Activated T-cell treated with anti-CD3 and anti-CD28 coated beads, Interleukin-2, amount 50 U/mL, for 48 hours (primary cell): ENCODE measurements at regions not wholly inside any gene's neighbourhood (a gene's known extent, or its start where the extent isn't known, plus 50 kb on each side); places are given as distances from the start of the nearest gene placed in this dataset.
"Not testable (repeated sequence)": the region's sequence is repeated elsewhere in the genome, so short reads cannot be mapped to it uniquely, and the experiment has no call there.

ENCODE experiments used
- DNase-seq, 2 experiments: peaks; one replicate each; pipeline ENCODE4 v3.0.0-alpha.2; 2020

DNA sequence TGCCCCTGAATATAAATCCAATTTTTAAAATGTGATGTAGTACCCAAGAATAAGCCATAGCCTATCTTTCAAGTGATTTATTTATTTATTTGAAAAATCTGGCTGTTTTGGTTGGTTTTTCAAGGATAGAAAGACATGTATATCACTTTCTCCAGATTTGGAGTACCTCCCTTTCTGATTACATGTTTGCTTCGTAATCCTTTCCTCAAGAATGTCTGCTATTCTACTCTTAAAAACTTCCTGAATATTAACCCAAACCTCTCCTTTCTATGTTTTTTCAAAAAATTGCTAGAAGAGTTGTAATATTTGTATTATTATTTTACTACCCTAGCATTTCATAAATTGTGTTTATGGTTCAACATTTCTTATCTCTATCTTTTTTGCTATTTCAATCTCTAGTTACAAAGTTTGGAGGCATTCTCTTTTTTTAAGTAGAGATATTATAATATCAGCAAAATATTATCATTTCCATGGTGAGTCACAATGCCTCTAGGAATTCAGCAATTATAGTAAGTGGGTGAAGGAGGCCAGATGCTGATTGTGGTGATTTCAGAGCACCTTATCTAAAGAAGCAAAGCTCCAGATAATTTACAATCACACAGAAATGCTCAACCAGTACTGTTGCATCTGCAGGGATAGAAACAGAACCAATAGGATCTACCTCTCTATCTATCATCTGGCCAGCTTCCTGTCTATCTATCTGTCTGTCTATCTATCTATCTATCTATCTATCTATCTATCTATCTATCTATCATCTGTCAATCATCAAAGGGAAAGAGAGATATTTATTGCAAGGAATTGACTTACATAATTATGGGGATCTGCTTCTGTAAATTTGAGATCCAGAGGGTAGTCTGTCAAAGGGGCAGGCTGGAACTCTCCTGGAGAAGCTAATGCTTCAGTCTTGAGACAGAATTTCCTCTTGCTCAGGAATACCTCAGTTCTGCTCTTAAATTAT is 412.5 kb upstream of the SEMA3C start:
- DNase-seq = no peak

DNA sequence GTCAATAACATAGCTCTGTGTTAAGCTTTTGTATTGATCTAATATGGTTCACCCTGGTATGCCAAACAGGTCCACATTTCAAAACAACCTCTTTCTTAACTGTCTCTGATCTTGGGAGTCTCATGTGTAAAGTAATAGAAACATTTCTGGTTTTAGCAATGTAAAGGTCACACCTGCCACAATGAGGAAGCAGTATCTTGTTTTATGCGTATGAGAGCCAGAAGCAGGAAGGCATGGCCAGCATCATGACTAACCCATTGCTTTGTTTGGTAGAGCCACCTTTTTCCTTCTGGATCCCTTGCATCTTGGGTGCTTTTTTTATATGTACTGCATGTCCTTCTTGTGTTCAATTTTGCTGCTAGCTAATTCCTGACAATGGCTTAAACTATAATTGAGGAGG is 411.3 kb upstream of the SEMA3C start:
- no peak for DNase-seq

DNA sequence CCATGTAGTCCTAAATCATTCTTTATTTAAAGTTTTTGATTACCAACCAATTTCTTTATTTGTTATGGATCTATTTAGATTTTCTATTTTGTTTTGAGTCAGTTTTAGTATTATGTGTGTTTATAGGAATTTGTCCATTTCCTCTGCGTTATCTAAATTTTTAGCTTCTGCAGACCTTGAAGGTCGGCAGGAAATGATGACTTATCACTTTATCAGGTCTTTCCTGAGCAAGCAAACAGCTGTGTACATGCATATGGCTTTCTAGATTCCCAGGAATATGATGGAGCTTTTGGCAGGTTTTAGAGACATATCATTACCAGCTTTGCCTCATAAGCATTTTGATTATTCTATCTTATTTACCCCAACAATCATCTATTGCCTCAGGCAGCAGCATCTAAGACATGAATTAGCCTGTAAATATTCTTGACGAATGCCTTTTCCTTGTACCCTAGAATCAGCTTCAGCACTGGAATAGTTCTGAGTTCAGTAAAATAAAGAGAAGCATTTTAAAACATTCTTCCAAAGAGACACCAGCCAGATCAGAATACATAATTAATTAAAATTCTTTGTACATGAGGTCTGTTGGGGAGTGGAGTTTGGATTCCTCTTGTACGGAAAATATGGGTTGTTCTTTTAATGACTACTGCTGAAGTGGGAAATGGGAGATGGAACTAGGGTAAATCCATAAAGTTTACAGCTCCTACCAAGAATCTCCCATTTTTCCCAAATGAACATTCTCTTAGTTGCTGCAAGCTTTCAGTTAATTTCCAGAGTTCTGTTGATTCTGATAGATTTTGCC is 408.8 kb upstream of the SEMA3C start:
- no peak for DNase-seq

DNA sequence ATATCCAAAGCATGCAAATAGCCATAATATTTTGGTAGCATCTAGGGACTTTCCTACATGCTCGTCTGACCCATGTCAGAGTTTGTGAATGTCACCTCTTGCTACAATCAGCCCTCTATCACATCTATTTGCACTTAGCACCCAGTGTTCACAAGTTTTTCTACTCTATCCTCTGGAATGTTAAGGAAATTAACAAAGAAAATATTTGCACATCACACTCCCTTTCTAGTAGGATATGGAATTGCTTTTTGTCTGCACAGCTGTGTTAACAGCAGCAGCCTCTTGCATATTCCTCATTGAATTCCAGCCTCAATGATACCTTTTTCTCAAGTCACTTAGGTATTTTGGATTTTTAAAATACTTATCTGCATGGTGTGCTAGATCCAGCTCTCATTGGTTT is 403.1 kb upstream of the SEMA3C start:
- DNase-seq = no peak

DNA sequence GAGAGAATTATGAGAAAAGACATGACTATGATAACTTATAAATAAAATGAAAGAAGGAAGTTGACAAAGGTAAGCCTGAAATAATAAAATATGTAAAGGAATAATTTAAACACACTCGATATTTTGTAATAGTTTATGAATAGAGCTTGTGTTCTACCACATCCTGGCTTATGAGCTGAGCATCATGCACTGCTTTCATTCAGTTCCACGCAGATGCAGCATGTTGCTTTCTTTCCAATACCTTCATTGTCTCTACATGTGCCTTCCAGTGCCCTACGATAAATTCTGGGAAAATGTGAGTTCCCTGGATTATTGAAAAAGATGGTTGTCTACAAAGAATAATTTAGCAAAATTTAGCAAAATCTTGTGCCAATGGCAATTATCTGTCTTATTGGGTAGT is 398.9 kb upstream of the SEMA3C start:
- DNase-seq = no peak

DNA sequence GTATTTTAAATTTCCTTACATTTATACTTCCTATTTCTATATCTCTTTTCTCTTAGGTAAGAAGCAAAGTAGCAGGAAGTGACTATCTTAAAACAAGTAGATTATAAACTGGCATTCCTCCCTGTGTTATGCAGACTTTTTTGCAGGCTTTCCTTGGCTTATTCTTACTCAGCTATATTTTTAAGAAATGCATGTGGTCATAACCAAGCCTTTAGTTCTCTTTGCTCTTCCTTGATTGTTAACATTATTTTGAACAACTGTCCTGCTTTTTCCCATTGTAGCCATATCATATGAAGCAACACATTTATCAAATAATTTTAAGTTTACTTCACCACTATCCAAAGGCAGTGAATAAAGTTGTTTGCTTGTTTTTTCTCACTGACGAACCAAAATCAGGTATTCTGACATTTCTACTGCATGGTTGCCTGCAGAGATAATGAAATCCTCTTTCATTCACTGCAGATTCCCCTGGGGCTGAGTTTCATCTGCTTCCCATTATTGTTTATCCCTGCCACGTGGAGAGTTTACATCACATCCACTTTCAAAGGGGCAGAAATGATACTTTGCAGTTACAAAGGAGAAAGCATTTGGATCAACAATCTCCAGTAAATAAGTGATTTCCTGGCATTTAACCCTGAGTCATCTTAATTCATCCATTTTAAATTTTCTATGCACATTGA is 389.9 kb upstream of the SEMA3C start:
- DNase-seq = no peak

DNA sequence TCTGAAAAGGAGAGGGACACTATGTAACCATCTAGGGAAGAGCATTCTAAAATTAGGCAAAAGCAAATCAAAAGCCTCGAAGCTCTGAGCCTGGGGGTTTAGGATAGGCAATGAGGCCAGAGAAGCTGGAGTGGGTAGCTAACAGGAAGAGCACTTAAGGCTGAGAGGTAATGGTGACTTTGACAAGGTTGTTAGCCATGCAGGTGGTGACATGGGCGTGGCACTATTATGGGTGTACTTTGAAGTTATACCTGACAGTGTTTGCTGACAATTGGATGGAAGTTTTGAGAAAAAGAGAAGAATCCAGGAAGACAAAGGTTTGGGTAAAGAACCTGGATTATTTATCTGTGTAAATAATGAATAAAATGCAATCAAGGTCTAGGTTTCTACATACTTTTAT is 383.0 kb upstream of the SEMA3C start:
- DNase-seq = no peak

DNA sequence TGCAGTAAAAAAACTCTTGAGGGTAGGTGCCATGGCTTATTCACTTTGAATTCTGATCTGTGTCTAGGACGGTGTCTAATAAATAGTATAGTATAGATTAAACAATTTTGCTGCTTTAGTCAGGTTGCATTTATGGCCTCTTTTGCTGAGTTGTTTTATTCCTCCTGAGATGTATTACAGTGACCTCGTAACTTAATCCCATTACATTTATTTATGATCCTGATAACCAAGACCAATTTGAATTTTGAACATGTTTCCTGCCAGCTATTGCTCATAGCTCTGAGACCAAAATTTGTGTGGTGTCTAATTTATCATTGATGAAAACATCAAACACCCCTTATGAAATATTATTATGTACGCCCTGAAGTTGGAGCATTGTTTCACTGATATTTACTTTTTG is 381.9 kb upstream of the SEMA3C start:
- no peak for DNase-seq

DNA sequence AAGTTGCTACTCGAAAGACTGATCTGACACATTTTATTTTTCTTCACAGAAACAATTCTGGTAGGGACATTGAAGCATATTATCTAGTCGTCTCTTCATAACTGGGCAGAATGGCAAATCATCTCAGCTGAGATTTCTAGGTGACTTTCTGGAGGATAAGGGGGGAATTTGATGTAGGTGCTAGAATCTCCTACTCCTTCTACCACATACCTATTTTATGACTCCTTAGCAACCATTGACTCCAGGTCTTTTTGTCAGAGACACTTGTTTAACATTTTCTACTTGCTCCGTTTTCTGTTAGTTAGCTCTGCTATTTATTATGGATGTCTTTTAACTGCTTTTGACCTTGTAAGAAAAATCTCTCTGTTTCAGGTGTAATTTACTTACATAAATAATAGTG is 380.9 kb upstream of the SEMA3C start:
- no peak for DNase-seq

DNA sequence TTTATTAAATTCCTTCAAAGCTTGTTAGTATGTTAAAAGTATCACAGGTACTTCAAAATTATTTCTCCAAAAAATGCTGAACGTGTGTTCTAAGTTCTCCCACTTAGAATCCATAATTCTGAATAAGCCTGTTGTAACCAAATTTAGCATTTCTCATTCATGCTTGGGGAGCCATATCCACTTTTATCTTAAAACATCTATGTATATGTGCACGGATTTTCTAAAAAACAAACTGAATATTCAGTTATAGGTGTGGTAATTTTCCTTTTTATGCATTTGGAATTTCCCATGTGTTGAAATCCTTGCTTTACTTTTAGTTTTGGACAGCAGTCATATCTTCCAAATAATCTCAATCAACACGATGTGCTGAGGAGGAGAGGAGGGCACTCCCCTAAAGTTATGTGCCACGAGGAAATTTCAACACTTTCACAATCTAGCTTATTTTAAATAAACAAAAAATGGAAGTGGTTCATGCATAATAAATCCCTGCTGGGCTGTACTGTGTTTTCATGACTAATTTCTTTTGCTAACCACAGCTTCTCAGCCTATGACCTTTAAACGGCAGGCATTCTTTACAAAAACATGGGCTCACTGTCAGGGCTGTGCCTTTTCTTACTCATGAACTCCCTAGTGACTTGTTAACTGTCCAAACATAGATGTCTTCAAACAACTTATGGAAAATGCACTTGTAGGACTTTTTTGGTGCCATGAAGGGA is 380.3 kb upstream of the SEMA3C start:
- DNase-seq = no peak

DNA sequence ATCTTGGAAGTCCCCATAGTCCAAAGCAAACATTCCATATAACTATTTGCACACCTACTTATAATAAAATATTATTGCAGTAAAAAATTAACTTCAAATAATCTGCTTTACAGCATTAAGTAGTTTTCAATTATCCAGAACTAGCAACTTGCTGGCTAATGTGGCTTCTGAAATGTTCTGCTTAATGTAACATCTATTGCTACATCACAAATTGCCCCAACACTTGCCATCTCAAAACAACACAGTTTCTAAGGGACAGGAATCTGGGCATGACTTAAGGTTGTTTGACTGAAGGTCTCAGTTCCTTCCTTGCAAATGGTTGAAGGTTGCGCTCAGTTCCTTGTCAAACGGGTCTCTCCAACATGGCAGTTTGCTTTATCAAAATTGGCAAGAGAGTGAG is 378.5 kb upstream of the SEMA3C start:
- no peak for DNase-seq

DNA sequence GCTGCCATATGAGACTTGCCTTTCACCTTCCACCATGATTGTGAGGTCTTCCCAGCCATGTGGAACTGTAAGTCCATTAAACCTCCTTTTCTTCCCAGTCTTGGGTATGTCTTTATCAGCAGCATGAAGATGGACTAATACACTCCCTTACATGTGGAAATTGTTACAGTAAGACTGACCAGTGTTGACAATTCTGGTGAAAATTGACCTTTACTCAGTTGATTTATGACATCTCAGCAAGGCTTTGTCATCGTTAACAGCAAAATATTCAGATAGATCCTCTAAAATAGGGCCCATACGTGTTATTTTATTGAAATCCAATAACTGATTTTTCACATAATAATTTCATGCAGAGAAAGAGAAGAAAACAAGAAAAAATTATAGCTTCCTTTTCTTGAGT is 377.9 kb upstream of the SEMA3C start:
- no peak for DNase-seq

DNA sequence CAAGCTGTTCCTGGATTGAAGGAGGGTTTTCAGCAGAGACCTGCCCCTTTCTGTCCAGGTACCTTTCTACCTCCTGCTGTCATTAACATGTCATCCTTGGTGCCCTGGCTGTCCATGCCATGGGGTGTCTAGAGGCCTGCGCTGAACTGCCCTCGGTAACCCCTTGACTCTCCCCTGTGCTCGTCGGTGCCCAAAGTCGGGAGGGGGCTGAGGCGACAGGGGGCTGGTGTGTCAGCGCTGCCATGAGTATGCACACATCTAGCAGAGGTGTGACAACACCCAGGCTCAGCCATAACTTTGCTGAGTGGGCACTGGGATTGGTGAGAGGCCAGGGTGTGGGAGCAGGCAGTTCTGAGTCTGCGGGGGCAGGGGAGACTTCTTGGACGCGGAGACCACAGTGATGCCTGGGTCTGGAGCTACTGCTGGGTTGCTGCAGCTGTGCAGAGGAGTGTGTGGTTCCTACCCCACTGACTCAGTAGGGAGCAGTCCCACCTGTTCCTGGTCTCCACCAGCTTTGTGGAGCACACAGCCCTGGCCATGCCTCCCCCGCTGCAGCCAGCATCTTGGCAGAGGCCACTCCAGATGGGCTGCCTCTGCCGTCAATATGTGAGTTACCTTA is 376.2 kb upstream of the SEMA3C start:
- DNase-seq = no peak

DNA sequence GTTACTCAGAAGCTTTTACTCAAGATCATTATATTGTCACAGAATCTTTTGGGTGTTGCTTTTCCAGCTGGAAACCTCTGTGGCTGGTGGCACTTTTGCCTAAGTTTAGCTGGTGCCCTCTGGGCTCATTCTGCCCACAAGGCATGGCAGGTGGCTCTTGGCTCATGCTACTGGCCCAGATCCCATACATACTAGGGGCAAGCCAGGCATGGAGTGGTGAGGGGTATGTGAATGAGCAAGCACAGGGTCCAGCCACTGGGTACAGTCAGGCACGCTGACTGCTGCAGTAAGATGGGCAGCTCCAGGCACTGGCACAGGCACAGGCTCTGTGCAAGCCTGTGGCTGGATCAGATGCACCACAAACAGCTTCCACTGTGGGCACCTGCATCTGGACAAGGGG is 375.0 kb upstream of the SEMA3C start:
- DNase-seq = no peak

DNA sequence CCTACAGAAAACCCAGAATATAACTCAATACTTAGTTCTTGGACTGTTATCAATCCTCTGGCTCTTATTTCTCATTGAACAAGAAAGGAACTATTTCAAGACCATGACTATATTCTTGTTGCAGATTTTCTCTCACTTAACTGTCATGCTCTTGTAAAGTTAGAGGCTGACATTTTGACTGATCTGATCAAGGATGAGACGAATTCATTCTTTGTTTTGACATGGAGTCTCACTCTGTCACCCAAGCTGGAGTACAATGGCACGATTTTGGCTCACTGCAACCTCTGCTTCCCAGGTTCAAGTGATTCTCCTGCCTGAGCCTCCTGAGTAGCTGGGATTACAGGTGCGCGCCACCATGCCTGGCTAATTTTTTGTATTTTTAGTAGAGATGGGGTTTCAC is 367.9 kb upstream of the SEMA3C start:
- not testable (repeated sequence) for DNase-seq

DNA sequence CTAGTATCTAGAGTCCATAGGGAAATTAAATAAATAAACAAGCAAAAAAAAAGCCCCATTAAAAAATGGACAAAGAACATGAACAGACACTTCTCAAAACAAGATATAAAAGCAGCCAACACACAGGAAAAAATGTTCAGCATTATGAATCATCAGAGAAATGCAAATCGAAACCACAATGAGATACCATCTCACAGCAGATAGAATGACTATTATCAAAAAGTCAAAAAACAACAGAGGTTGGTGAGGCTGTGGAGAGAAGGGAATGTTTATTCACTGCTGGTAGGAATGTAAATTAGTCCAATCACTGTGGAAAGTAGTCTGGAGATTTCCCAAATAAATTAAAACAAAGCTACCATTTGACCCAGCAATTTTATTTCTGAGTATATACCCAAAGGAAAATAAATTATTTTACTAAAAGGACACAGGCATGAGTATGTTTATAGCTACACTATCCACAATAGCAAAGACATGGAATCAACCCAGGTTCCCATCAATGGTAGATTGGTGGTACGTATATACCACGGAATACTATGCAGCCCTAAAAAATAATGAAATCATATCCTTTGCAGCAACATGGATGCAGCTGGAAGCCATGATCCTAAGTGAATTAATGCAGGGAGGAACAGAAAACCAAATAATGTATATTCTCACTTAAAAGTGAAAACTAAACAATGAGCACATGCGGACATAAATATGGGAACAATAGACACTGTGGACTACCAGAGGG is 366.5 kb upstream of the SEMA3C start:
- no peak for DNase-seq

DNA sequence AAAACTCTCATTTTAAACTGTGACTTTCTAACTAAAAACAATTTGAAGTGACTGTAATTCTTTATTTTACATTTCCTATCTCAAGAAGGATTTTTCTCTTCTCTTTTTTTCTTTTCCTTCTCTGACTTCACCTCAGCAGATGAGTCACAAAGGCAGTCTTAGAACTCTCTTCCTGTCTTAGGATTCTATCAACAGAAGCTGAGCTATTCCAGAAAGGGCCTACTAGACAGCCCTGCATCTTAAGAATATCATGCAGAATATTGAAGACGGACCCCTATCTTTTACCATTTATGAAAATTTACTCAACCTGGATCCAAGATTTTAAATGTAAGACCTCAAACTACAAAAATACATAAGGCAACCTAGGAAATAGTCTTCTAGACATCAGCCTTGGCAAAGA is 365.7 kb upstream of the SEMA3C start:
- no peak for DNase-seq

DNA sequence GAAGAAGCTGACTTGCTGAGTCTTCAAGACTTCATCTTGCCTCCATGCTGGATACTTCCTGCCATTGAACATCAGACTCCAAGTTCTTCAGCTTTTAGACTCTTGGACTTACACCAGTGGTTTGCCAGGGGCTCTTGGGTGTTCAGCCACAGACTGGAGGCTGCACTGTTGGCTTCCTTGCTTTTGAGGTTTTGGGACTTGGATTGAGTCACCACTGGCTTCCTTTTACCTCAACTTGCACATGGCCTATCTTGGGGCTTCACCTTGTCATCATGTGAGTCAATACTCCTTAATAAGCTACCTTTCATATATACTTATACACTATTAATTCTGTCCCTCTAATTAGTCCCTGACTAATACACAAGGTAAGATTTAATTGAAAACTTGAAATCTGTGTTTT is 361.7 kb upstream of the SEMA3C start:
- no peak for DNase-seq

DNA sequence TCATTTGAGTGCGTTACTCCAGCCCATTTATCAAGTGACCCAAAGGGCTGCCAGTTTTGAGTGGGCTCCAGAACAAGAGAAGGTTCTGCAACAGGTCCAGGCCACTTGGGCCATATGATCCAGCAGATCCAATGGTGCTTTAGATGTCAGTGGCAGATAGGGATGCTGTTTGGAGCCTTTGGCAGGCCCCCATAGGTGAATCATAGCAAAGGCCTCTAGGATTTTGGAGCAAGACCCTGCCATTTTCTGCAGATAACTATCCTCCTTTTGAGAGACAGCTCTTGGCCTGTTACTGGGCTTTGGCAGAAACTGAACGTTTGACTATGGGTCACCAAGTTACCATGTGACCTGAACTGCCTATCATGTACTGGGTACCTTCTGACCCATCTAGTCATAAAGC is 358.8 kb upstream of the SEMA3C start:
- no peak for DNase-seq

DNA sequence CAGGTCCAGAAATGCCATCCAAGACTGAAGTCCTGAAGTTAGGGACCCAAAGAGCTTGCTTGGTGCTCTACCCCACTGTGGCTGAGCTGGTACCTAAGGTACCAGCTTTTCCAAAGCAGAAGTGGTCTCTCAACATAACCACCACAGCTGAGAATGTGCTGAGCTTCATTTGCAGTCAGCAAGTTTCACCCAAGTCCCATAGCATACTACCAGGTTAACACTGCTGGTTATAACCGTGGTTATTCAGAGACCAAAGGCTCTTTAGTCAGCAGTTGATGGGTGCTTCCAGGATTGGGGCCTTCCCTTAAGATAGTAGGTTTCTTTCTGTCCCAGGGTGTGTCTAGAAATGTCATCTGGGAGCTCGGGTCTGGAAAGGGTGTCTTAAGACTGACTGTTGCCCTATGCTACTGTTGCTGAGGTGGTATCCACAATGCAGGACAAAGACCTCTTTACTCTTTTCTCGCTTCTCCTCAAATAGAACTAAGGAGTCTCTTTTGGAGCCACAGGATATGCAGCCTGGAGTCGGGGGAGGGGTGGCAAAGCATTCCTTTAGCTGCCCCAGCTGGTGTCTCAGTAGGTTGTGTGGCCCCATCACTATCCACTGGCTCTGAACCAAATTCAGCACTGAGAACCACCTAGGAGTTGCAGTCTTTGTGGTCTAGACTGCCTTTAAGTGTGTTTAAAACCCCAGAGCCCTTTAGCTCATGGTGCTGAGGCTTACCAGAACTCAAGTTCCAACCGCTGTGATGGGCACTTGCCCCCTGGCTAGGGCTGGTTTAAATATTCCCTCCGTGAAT is 354.9 kb upstream of the SEMA3C start:
- no peak for DNase-seq

DNA sequence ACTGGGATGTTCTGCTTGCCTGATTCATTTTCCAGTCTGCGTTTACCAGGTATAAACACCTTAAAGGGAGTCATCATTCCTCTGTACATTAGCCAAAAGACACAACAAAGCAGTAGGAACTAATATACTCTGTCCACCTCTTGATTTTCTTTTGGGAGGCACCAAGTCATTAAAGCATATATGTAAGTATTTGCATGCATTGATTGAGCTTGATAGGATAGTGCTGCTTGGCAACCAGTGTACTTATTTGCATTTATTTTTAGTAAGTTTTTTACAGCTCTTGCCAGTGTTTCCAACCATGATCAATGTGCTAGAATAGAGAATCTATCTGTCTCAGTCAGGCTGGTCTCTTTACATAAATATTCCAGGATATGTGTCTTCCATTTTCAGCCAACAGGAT is 353.3 kb upstream of the SEMA3C start:
- no peak for DNase-seq
